ENCODE measurements at regions not wholly inside any gene's neighbourhood (a gene's known extent, or its start where the extent isn't known, plus 50 kb on each side); places are given as distances from the start of the nearest gene placed in this dataset.

DNA sequence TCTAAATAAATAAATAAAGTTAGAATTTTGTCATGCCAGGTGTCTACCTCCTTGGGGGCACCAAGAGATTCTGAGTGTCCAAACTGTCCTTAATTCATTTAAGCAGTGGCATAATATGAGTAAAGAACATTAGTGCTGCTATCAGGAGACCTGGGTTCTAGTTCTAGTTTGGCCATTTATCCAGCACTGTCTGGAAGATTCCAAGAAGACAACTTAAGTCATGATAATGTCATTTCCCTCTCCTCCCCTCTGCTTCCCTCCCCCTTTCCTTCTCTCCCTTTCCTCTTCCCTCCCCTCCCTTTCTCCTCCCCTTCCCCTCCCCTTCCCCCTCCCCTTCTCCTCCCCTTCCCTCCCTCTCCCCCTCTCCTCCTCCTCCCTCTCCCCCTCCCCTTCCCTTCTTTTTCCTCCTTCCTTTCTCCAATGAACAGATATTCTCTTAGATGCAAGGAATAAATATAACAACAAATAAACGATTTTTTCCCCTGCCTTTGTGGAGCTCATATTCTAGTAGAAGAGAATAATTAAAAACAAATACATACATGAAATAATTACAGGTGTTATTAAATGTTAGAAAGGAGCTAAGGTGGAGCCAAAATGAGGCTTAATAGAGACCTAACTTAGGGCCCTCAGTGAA lies 90.8 kb downstream of the NMUR2 start:
- TF ChIP-seq, protein P1, sequence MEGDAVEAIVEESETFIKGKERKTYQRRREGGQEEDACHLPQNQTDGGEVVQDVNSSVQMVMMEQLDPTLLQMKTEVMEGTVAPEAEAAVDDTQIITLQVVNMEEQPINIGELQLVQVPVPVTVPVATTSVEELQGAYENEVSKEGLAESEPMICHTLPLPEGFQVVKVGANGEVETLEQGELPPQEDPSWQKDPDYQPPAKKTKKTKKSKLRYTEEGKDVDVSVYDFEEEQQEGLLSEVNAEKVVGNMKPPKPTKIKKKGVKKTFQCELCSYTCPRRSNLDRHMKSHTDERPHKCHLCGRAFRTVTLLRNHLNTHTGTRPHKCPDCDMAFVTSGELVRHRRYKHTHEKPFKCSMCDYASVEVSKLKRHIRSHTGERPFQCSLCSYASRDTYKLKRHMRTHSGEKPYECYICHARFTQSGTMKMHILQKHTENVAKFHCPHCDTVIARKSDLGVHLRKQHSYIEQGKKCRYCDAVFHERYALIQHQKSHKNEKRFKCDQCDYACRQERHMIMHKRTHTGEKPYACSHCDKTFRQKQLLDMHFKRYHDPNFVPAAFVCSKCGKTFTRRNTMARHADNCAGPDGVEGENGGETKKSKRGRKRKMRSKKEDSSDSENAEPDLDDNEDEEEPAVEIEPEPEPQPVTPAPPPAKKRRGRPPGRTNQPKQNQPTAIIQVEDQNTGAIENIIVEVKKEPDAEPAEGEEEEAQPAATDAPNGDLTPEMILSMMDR (IDR thresholded peaks at IDR 0.05), result no peak
- TF ChIP-seq EP300 (IDR thresholded peaks at IDR 0.05; ENCODE audit: low read depth) (no peak), POLR2A (IDR thresholded peaks at IDR 0.05) (no peak)
